ENCODE measurements at regions not wholly inside any gene's neighbourhood (a gene's known extent, or its start where the extent isn't known, plus 50 kb on each side); places are given as distances from the start of the nearest gene placed in this dataset.

GRCh38 chr22:48919187-48919590 lies 908.5 kb downstream of the BRD1 start:
- TF ChIP-seq CTCF (IDR thresholded peaks at IDR 0.05) (no peak), EZH2 (IDR thresholded peaks at IDR 0.05; ENCODE audit: borderline replicate concordance, insufficient read depth, low read depth, low read length, poor library complexity, severe bottlenecking) (no peak)
